ENCODE measurements at regions not wholly inside any gene's neighbourhood (a gene's known extent, or its start where the extent isn't known, plus 50 kb on each side); places are given as distances from the start of the nearest gene placed in this dataset.

DNA sequence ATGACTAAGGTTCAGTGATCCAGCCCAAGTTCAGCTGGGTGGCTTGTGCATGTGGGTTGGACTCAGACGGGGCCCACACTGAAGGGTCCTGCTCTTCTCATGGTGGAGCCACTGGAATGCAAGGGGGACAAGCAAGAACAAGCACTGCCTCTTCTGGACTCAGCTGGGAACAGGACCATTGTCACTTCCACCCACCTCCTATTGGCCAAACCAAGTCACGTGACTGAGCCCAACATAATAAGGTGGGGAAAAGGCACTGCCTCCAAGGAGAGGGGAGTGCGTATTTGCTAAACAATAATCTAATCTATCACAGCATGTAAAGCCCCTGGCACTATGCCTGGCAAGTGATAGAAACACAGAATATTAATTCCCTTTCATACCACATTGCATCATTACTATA, 87.1 kb downstream of the CHST1 start:
- WGBS, 4 donors, result 75 to 80% (median 79%) methylated on average over 3 of the region's 3 CpGs
- Histone ChIP-seq H3K27me3 (peaks cover 0 to 47% (median 6%) of the 10 kb centered on the region in 9 donors), H3K27ac (no peak overlapping the region), H3K9me3 (no peaks in the 10 kb centered on the region), H3K4me1 (no peaks in the 10 kb centered on the region), H3K4me3 (no peak overlapping the region), H3K36me3 (no peaks in the 10 kb centered on the region)
- no peak for DNase-seq
- TF ChIP-seq POLR2A (IDR thresholded peaks at IDR 0.05), result no peak
- TF ChIP-seq, protein P1, sequence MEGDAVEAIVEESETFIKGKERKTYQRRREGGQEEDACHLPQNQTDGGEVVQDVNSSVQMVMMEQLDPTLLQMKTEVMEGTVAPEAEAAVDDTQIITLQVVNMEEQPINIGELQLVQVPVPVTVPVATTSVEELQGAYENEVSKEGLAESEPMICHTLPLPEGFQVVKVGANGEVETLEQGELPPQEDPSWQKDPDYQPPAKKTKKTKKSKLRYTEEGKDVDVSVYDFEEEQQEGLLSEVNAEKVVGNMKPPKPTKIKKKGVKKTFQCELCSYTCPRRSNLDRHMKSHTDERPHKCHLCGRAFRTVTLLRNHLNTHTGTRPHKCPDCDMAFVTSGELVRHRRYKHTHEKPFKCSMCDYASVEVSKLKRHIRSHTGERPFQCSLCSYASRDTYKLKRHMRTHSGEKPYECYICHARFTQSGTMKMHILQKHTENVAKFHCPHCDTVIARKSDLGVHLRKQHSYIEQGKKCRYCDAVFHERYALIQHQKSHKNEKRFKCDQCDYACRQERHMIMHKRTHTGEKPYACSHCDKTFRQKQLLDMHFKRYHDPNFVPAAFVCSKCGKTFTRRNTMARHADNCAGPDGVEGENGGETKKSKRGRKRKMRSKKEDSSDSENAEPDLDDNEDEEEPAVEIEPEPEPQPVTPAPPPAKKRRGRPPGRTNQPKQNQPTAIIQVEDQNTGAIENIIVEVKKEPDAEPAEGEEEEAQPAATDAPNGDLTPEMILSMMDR (IDR thresholded peaks at IDR 0.05), result no peak
- ATAC-seq, result no peak
- intact Hi-C loops (cut with DNase I), result no loop called here

DNA sequence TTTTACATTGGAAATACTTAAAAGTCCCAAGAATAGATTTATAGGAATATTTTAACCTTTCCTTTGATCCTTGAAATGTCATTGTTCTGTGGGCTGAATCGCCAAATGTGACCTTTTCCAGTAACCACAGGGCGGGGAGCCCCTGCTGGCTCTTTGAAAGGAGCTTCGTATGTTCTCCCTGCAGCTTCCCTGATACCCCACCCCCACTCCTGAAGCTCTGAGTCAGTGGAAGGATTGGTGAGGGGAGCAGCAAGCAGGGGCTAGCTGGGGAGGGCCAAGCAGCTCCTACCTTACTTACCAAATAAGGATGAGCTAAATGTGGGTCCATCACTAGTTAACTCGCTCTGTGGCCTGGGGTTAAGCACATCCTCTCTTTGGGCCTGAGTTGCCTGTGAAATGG, 87.7 kb downstream of the CHST1 start:
- 42 to 50% (median 43%) methylated on average over 4 of the region's 4 CpGs for WGBS, 4 donors
- no peak for DNase-seq
- intact Hi-C loops (cut with DNase I), result no loop called here

DNA sequence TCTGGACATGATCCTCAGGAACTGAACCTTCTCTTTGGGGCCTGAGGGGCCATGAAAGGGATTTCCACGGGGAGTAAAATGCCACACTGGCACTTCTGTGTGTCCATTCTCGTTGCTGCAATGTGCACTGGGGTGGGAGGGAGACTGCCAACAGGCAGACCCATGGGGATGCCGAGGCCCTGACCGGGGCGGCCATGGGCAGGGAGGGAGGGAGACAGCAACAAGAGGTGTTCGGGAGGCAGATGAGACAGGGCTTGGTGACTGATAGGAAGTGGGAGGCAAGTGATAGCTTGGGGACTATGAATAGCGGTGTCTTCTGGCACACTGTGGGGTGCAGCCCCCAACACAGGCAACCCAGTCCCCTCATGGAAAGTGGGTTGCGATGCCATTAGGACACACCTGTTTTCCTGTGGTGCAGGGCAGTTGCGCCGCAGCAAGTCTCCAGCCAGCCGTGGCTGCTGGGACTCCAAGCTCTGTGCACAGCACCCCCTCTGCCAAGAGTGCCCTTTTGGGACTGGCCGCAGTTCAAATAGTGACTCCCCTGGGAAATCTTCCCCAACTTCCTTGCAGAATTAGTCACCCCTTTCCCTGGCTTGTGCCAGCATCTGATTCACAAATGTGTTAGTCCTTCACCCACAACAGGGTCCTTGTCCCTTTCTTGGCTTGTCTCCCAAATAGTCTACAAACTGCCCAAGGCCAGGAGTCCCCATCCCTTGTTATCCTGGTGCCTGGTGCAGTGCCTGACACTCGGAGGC, 88.8 kb downstream of the CHST1 start:
- Histone ChIP-seq H3K9me3 (no peaks in the 10 kb centered on the region), H3K4me3 (no peak overlapping the region), H3K36me3 (no peaks in the 10 kb centered on the region), H3K27ac (no peak overlapping the region), H3K27me3 (peaks cover 0 to 43% (median 6%) of the 10 kb centered on the region in 9 donors), H3K4me1 (no peaks in the 10 kb centered on the region)
- 67 to 80% (median 77%) methylated on average over 13 of the region's 13 CpGs for WGBS, 4 donors
- TF ChIP-seq POLR2A (IDR thresholded peaks at IDR 0.05), result no peak
- TF ChIP-seq, protein P1 (IDR thresholded peaks at IDR 0.05), result no peak
- intact Hi-C loops (cut with DNase I), result no loop called here
- DNase-seq (no peak), ATAC-seq (no peak)

More for the DNA sequence above, 87.7 kb downstream of the CHST1 start:
- no peaks in the 10 kb centered on the region for H3K4me1 ChIP-seq
- H3K27ac ChIP-seq, result no peak overlapping the region
- ATAC-seq, result no peak
- no peaks in the 10 kb centered on the region for H3K36me3 ChIP-seq
- H3K9me3 ChIP-seq, result no peaks in the 10 kb centered on the region
- no peak for TF ChIP-seq POLR2A (IDR thresholded peaks at IDR 0.05)
- TF ChIP-seq, protein P1 (IDR thresholded peaks at IDR 0.05), result no peak
- no peak overlapping the region for H3K4me3 ChIP-seq
- H3K27me3 ChIP-seq, result peaks cover 0 to 49% (median 6%) of the 10 kb centered on the region in 9 donors

DNA sequence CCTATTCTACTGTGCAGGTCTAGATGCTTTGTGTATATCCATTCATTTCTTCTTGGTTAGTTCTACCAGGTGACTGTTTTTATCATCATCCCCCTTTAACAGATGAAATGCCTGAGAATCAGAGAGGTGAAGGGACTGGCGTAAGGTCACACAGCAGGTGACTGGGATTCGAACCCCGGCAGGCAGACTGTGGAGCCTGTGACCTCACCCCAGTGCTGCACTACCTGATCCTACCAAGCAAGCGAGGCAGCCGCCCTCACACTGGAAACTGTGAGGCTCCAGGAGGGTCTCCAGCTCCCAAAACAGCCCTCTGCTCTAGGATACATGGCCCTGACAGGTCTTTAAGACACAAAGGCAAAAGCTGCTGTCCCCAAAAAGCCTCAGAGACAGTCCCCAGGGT, 91.7 kb downstream of the CHST1 start:
- no peak overlapping the region for H3K4me3 ChIP-seq
- H3K27me3 ChIP-seq, result peaks cover 0 to 41% (median 8%) of the 10 kb centered on the region in 9 donors
- no peak for ATAC-seq
- TF ChIP-seq, protein P1 (IDR thresholded peaks at IDR 0.05), result no peak
- TF ChIP-seq POLR2A (IDR thresholded peaks at IDR 0.05), result no peak
- H3K4me1 ChIP-seq, result no peaks in the 10 kb centered on the region
- no peak overlapping the region for H3K27ac ChIP-seq
- no peak for DNase-seq
- WGBS, 4 donors, result 75 to 87% (median 83%) methylated on average over 4 to 5 of the region's 5 CpGs
- intact Hi-C loops (cut with DNase I), result no loop called here
- H3K9me3 ChIP-seq, result no peaks in the 10 kb centered on the region
- H3K36me3 ChIP-seq, result no peaks in the 10 kb centered on the region

Data from heart left ventricle (tissue), 16 donors.